HepG2 (cell line): ENCODE measurements at regions not wholly inside any gene's neighbourhood (a gene's known extent, or its start where the extent isn't known, plus 50 kb on each side); places are given as distances from the start of the nearest gene placed in this dataset.
A peak's percentile ranks its signal among the peaks of the same experiment; 100 is the strongest.

Experiments used
- ATAC-seq: fragments of 200-7000 bp; cut with Tn5 transposase; 3 replicates; pipeline ENCODE4 v1.9.1; 2020; ENCODE audit warnings: mild to moderate bottlenecking, moderate library complexity
- BruUV-seq: library from RNA; stranded (reverse); fragments of 400-500 nt; replicated peaks from 2 replicates; lab custom pipeline; 2021; lab: Mats Ljungman, UMichigan
- CTCF ChIA-PET: fragments of 300-600 bp; formaldehyde crosslinking; extraction: SDS; loops from one replicate; lab custom pipeline; 2021; ENCODE audit warnings: low total read pairs, inconsistent platforms, low intra/inter-chr PET ratio; lab: Yijun Ruan, JAX
- POLR2A ChIA-PET: fragments of 350-600 bp; sonication (Branson Sonifier 250); formaldehyde crosslinking; loops from one replicate; lab custom pipeline; 2020; ENCODE audit warnings: antibody characterized with exemption, inconsistent platforms; lab: Yijun Ruan, JAX
- DNase-seq: peaks from one replicate; pipeline ENCODE4 v3.0.0-alpha.2; 2015; ENCODE audit warnings: low spot score
- FAIRE-seq: peaks from 3 replicates; lab custom pipeline; 2011; peaks lifted over from hg19 to GRCh38; lab: Jason Lieb, UNC
- H2AFZ ChIP-seq: one replicate; pipeline ENCODE4 v1.6.1; 2011; ENCODE audit warnings: low read length, inconsistent platforms
- H3K27ac ChIP-seq: fragments of 300-600 bp; 3 replicates; pipeline ENCODE4 v1.8.0; 2011; ENCODE audit warnings: mixed run types, mild to moderate bottlenecking, mixed read lengths, low read length, inconsistent platforms; ENCODE audit not compliant: insufficient read depth; ENCODE audit errors: extremely low read length
- H3K27me3 ChIP-seq, 2 experiments: fragments of 200-600 bp in 1 of 2; 2 replicates in 1 of 2; 3 replicates in 1 of 2; pipeline versions ENCODE4 v1.6.0 to v1.8.0; 2011; ENCODE audit warnings: low read length in 2 of 2, mild to moderate bottlenecking in 2 of 2, moderate library complexity in 2 of 2, inconsistent platforms in 1 of 2; ENCODE audit not compliant: insufficient read depth in 2 of 2, control insufficient read depth in 1 of 2
- H3K36me3 ChIP-seq, 2 experiments: fragments of 200-600 bp in 1 of 2; replicated peaks in 1 of 2; 2 replicates in 1 of 2; 3 replicates in 1 of 2; pipeline versions ENCODE4 v1.5.1 to v1.8.0; 2011; ENCODE audit warnings: low read length in 2 of 2, inconsistent platforms in 1 of 2; ENCODE audit not compliant: insufficient read depth in 2 of 2, control insufficient read depth in 1 of 2
- H3K4me1 ChIP-seq: 2 replicates; pipeline ENCODE4 v1.5.1; 2012; ENCODE audit warnings: low read length, inconsistent platforms; ENCODE audit not compliant: insufficient read depth
- H3K4me2 ChIP-seq: 2 replicates; pipeline ENCODE4 v1.6.0; 2011; ENCODE audit warnings: low read depth, low read length, inconsistent platforms
- H3K4me3 ChIP-seq, 3 experiments: fragments of 200-600 bp in 1 of 3; sonication (generic), shearing (Covaris generic) in 1 of 3; replicated peaks in 1 of 3; 2 replicates each; pipeline ENCODE4 v1.5.1; 2011 to 2016; ENCODE audit warnings: low read length in 3 of 3, inconsistent platforms in 2 of 3, low read depth in 2 of 3, mild to moderate bottlenecking in 2 of 3, control low read depth in 1 of 3, mixed read lengths in 1 of 3; ENCODE audit not compliant: insufficient read depth in 1 of 3
- H3K79me2 ChIP-seq: one replicate; pipeline ENCODE4 v1.6.1; 2011; ENCODE audit warnings: low read length, inconsistent platforms; ENCODE audit not compliant: insufficient read depth
- H3K9ac ChIP-seq: 2 replicates; pipeline ENCODE4 v1.6.0; 2011; ENCODE audit warnings: mild to moderate bottlenecking, low read depth, low read length, inconsistent platforms; ENCODE audit not compliant: insufficient read depth
- H3K9me3 ChIP-seq: 2 replicates; pipeline ENCODE4 v1.5.1; 2012; ENCODE audit warnings: mild to moderate bottlenecking, low read length
- H4K20me1 ChIP-seq: 2 replicates; pipeline ENCODE4 v1.6.0; 2011; ENCODE audit warnings: inconsistent platforms, mild to moderate bottlenecking, low read length, moderate library complexity; ENCODE audit not compliant: insufficient read depth
- ARID3A ChIP-seq: IDR thresholded peaks from 2 replicates; pipeline ENCODE4 v1.6.1; 2012; ENCODE audit warnings: low read depth, low read length, improper control_type of control experiment
- ATAD3A ChIP-seq: sonication (generic); formaldehyde crosslinking; IDR thresholded peaks from 2 replicates; pipeline ENCODE4 v1.4.0; 2020; ENCODE audit warnings: missing genetic modification reagents
- HDAC2 ChIP-seq: sonication (generic); formaldehyde crosslinking; IDR thresholded peaks from 2 replicates; pipeline ENCODE4 v1.4.0; 2020; ENCODE audit warnings: missing genetic modification reagents
- KAT2B ChIP-seq: fragments of 150-350 bp; IDR thresholded peaks from 2 replicates; pipeline ENCODE4 v1.6.1; 2014; ENCODE audit warnings: low read depth, low read length, borderline replicate concordance
- KLF16 ChIP-seq, 2 experiments: sonication (generic) in 1 of 2; formaldehyde crosslinking in 1 of 2; IDR thresholded peaks; 2 replicates each; pipeline versions ENCODE4 v1.6.1 to v1.8.0; 2016 to 2023; ENCODE audit warnings: missing genetic modification reagents in 2 of 2, missing compliant biosample characterization in 1 of 2
- KMT2A ChIP-seq: sonication (generic); formaldehyde crosslinking; IDR thresholded peaks from 2 replicates; pipeline ENCODE4 v1.4.0; 2020; ENCODE audit warnings: missing genetic modification reagents
- MNT ChIP-seq: fragments of 450-650 bp; IDR thresholded peaks from 2 replicates; pipeline ENCODE4 v1.6.1; 2016
- NFATC3 ChIP-seq: sonication (generic); formaldehyde crosslinking; IDR thresholded peaks from 2 replicates; pipeline ENCODE4 v1.5.1; 2020; ENCODE audit warnings: mild to moderate bottlenecking, missing genetic modification reagents
- POLR2AphosphoS5 ChIP-seq: IDR thresholded peaks from 2 replicates; pipeline ENCODE4 v1.6.1; 2012; ENCODE audit warnings: low read depth, low read length
- PRDM15 ChIP-seq: sonication (generic); formaldehyde crosslinking; IDR thresholded peaks from 2 replicates; pipeline ENCODE4 v1.4.0; 2020; ENCODE audit warnings: missing genetic modification reagents
- SATB2 ChIP-seq: sonication (generic); formaldehyde crosslinking; IDR thresholded peaks from 2 replicates; pipeline ENCODE4 v1.5.0; 2020; ENCODE audit warnings: missing genetic modification reagents
- STAG1 ChIP-seq: sonication (generic); formaldehyde crosslinking; IDR thresholded peaks from 2 replicates; pipeline ENCODE4 v1.4.0; 2020; ENCODE audit warnings: missing genetic modification reagents
- ZC3H4 ChIP-seq: sonication (generic); formaldehyde crosslinking; IDR thresholded peaks from 2 replicates; pipeline ENCODE4 v1.4.0; 2020; ENCODE audit warnings: missing genetic modification reagents, borderline replicate concordance
- ZNF292 ChIP-seq: sonication (generic); formaldehyde crosslinking; IDR thresholded peaks from 2 replicates; pipeline ENCODE4 v1.8.1; 2022; ENCODE audit warnings: mild to moderate bottlenecking, low read depth, missing genetic modification reagents, borderline replicate concordance
- ZNF331 ChIP-seq: sonication (generic); formaldehyde crosslinking; IDR thresholded peaks from 2 replicates; pipeline ENCODE4 v1.4.0; 2020; ENCODE audit warnings: missing genetic modification reagents
- ZNF496 ChIP-seq: sonication (generic); formaldehyde crosslinking; IDR thresholded peaks from 2 replicates; pipeline ENCODE4 v1.8.1; 2023; ENCODE audit warnings: mild to moderate bottlenecking, moderate library complexity, missing genetic modification reagents; ENCODE audit not compliant: insufficient replicate concordance
- ZNF777 ChIP-seq: sonication (generic); formaldehyde crosslinking; IDR thresholded peaks from 2 replicates; pipeline ENCODE4 v1.4.0; 2020; ENCODE audit warnings: missing genetic modification reagents
- ZSCAN25 ChIP-seq: sonication (generic); formaldehyde crosslinking; IDR thresholded peaks from 2 replicates; pipeline ENCODE4 v1.8.0; 2022; ENCODE audit warnings: mild to moderate bottlenecking, missing genetic modification reagents
- WGBS: methylation state at CpG from one replicate; pipeline ENCODE4 v1.1.6; 2017; ENCODE audit warnings: low lambda C conversion rate; 5-methylcytosine and 5-hydroxymethylcytosine counted together
- in situ Hi-C: cut with HindIII; loops from 2 replicates; pipeline ENCODE4 v1.10.0; 2017; ENCODE audit warnings: low pct_unique_long_range_greater_than_20kb; ENCODE audit not compliant: extremely low pct_ligation_motif_present
- intact Hi-C: fragments of 100-400 bp; cut with micrococcal nuclease; formaldehyde crosslinking; loops from one replicate; pipeline ENCODE4 v1.10.0; 2022; ENCODE audit not compliant: unreplicated experiment

- TF ChIP-seq PRDM15 (CRISPR knock-in tag) (no peak), ATAD3A (no peak), POLR2AphosphoS5 (no peak), SATB2 (CRISPR knock-in tag) (no peak), ZNF777 (CRISPR knock-in tag) (no peak), ZNF496 (no peak)
Observed at GRCh38 chr1:222927031-222927430, 112.2 kb downstream of the DISP1 start (continued).

GRCh38 chr1:222928212-222928611 is 113.4 kb downstream of the DISP1 start:
- DNase-seq (peak; percentile 49), FAIRE-seq (no peak), ATAC-seq (peak; percentile 98)
- ChIA-PET POLR2A (no interaction called here), CTCF (no interaction called here)
- Histone ChIP-seq H3K27me3 (no peaks in the 10 kb centered on the region), H3K79me2 (no peaks in the 10 kb centered on the region), H3K36me3 (no peaks in the 10 kb centered on the region), H3K9me3 (no peaks in the 10 kb centered on the region), H2AFZ (peak overlapping the region; percentile 92), H4K20me1 (no peaks in the 10 kb centered on the region), H3K4me1 (peaks cover 21% of the 10 kb centered on the region), H3K4me3 (peak overlapping the region in 1 of 3 experiments; percentile 40; a peak in 1 of 6 replicates), H3K9ac (peak overlapping the region; percentile 42; the same call in 1 of the 2 replicates), H3K4me2 (peak overlapping the region; percentile 62), H3K27ac (peak overlapping the region; percentile 21)
- in situ Hi-C loops = no loop called here
- WGBS = 26% methylated on average over 3 of the region's 3 CpGs
- intact Hi-C loops = loop anchor here (10.0 kb wide), 1 partner anchor 157 kb away; no protein-coding TSS in a partner anchor
- BruUV-seq = no TSS peak
- 0 out of 2 replicates have a peak, but pooled peaks have one; percentile 32 for TF ChIP-seq KMT2A (CRISPR knock-in tag)
- no peak for TF ChIP-seq KLF16 (CRISPR knock-in tag; IDR thresholded peaks at IDR 0.05)
- no peak for TF ChIP-seq MNT
- TF ChIP-seq HDAC2 (CRISPR knock-in tag) = no peak
- no peak for TF ChIP-seq KAT2B
- 0 out of 2 replicates have a peak, but pooled peaks have one; percentile 6 for TF ChIP-seq STAG1 (CRISPR knock-in tag)
- TF ChIP-seq ZSCAN25 (CRISPR knock-in tag) = no peak
- 0 out of 2 replicates have a peak, but pooled peaks have one; percentile 8 for TF ChIP-seq ARID3A
- no peak for TF ChIP-seq NFATC3 (CRISPR knock-in tag)
- TF ChIP-seq ZNF331 (CRISPR knock-in tag) = 0 out of 2 replicates have a peak, but pooled peaks have one; percentile 31
- no peak for TF ChIP-seq ZC3H4 (CRISPR knock-in tag)
- TF ChIP-seq ZNF292 = peak; percentile 81; the same call in 1 of the 2 replicates
